ENCODE measurements at regions not wholly inside any gene's neighbourhood (a gene's known extent, or its start where the extent isn't known, plus 50 kb on each side); places are given as distances from the start of the nearest gene placed in this dataset.

- H3K27ac ChIP-seq = no peak overlapping the region
- no peaks in the 10 kb centered on the region for H3K27me3 ChIP-seq
- H3K4me3 ChIP-seq = no peak overlapping the region
- peaks cover 3 to 11% of the 10 kb centered on the region in 2 donors for H3K4me1 ChIP-seq
- no peaks in the 10 kb centered on the region for H3K9me3 ChIP-seq
- H3K36me3 ChIP-seq = no peaks in the 10 kb centered on the region
- DNase-seq (ENCODE audit: low spot score in 2 of 2) = no peak
- TF ChIP-seq, protein P1, sequence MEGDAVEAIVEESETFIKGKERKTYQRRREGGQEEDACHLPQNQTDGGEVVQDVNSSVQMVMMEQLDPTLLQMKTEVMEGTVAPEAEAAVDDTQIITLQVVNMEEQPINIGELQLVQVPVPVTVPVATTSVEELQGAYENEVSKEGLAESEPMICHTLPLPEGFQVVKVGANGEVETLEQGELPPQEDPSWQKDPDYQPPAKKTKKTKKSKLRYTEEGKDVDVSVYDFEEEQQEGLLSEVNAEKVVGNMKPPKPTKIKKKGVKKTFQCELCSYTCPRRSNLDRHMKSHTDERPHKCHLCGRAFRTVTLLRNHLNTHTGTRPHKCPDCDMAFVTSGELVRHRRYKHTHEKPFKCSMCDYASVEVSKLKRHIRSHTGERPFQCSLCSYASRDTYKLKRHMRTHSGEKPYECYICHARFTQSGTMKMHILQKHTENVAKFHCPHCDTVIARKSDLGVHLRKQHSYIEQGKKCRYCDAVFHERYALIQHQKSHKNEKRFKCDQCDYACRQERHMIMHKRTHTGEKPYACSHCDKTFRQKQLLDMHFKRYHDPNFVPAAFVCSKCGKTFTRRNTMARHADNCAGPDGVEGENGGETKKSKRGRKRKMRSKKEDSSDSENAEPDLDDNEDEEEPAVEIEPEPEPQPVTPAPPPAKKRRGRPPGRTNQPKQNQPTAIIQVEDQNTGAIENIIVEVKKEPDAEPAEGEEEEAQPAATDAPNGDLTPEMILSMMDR (IDR thresholded peaks at IDR 0.05) = no peak
- intact Hi-C loops (cut with DNase I) = no loop called here
These were observed 100.1 kb upstream of the KLF3 start for GRCh38 chr4:38563707-38564495.

DNA sequence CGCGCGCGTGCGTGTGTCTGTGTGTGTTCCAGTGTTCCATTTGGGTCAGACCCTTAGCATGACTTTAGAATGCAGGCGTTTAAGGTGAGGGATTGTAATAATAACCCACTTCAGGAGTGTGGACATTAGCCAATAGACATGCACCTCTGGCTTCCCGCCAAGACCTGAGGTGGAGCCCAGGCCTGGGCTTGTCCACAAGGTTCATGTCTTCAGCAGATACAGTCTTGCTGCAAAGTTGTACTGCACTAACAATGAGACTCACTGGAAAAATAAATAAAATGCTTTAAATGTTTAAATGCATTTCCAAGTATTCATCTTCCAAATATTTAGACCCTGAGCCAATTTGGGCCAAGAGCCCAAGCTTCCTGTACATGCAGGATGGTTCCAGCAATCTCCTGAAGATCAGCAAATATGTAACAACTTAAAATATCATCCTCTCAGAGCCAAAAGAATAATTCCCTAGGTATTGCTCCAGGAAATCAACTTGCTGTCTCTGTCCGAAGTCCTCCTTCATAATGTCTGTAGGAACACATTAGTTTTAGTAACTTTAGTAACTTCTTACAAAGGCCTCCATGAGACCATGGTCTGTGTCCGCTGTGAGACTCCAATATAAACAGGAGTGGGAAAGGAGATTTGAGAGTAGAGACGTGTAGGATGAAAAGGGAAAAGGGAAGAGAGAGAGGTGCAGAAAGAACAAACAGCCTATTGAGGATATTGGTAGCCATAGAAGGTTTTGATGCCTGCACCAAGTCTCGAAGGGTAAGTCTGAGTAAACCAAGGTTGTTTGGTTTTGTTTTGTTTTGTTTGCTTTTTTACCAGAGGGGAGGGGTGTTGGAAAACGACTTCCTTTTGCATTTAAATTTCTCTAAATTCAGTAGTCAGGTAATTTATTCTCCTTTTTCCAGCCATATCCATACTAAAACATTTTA is 98.5 kb upstream of the KLF3 start:
- H3K27me3 ChIP-seq = no peaks in the 10 kb centered on the region
- no peak for DNase-seq (ENCODE audit: low spot score in 2 of 2)
- peaks cover 3 to 11% of the 10 kb centered on the region in 2 donors for H3K4me1 ChIP-seq
- TF ChIP-seq, protein P1 (IDR thresholded peaks at IDR 0.05) = no peak
- no peaks in the 10 kb centered on the region for H3K9me3 ChIP-seq
- H3K27ac ChIP-seq = peak overlapping the region in 1 of 2 donors; percentile 2
- no peak overlapping the region for H3K4me3 ChIP-seq
- no peaks in the 10 kb centered on the region for H3K36me3 ChIP-seq
- intact Hi-C loops (cut with DNase I) = no loop called here

- no peaks in the 10 kb centered on the region for H3K9me3 ChIP-seq
- no peak for DNase-seq (ENCODE audit: low spot score in 2 of 2)
- H3K27ac ChIP-seq = no peak overlapping the region
- H3K36me3 ChIP-seq = no peaks in the 10 kb centered on the region
- TF ChIP-seq, protein P1 (IDR thresholded peaks at IDR 0.05) = no peak
- peaks cover 3 to 11% of the 10 kb centered on the region in 2 donors for H3K4me1 ChIP-seq
- intact Hi-C loops (cut with DNase I) = no loop called here
- H3K27me3 ChIP-seq = no peaks in the 10 kb centered on the region
- H3K4me3 ChIP-seq = no peak overlapping the region
These were observed 97.1 kb upstream of the KLF3 start for GRCh38 chr4:38566806-38567398.

- Histone ChIP-seq H3K27ac (no peak overlapping the region), H3K4me1 (peaks cover 3 to 11% of the 10 kb centered on the region in 2 donors), H3K36me3 (no peaks in the 10 kb centered on the region), H3K27me3 (no peaks in the 10 kb centered on the region), H3K9me3 (no peaks in the 10 kb centered on the region), H3K4me3 (no peak overlapping the region)
- DNase-seq (ENCODE audit: low spot score in 2 of 2) = no peak
- TF ChIP-seq, protein P1 (IDR thresholded peaks at IDR 0.05) = no peak
- intact Hi-C loops (cut with DNase I) = no loop called here
These were observed 96.5 kb upstream of the KLF3 start for GRCh38 chr4:38567457-38567856.

DNA sequence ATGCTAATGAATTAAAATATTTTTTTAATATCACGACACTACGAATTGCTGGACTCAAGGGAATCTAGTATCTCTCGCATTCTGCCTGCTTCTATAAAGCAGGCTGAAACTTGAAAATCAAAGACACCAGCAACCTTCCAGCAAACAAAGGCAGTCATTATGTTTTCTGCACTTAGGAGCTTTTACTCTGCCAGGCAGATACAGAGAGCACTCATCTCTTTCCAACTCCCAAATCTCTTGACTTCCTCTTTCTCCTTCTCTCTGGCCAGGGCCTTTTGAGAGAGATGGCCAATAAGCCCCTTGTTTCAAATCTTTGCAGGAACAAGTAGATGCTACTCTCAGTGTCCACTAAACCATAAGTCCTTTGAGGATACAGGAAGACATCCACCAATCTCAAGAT is 95.2 kb upstream of the KLF3 start:
- Histone ChIP-seq H3K4me1 (peaks cover 3 to 11% of the 10 kb centered on the region in 2 donors), H3K36me3 (no peaks in the 10 kb centered on the region), H3K9me3 (no peaks in the 10 kb centered on the region), H3K27me3 (no peaks in the 10 kb centered on the region), H3K4me3 (no peak overlapping the region), H3K27ac (no peak overlapping the region)
- TF ChIP-seq, protein P1 (IDR thresholded peaks at IDR 0.05) = no peak
- no peak for DNase-seq (ENCODE audit: low spot score in 2 of 2)
- intact Hi-C loops (cut with DNase I) = no loop called here

Measured in ascending aorta (tissue), 2 donors.